Coronary artery (tissue), 2 donors: ENCODE measurements at regions not wholly inside any gene's neighbourhood (a gene's known extent, or its start where the extent isn't known, plus 50 kb on each side); places are given as distances from the start of the nearest gene placed in this dataset.

Source experiments
- DNase-seq: peaks from one replicate; pipeline ENCODE4 v3.0.0-alpha.2; 2017; ENCODE audit warnings: low spot score
- H3K27ac ChIP-seq, 2 donors: fragments of 200-600 bp; sonication (generic); one replicate each; pipeline ENCODE4 v1.5.1; 2016 to 2019
- H3K4me3 ChIP-seq: fragments of 200-600 bp; sonication (generic); 2 replicates; pipeline ENCODE4 v1.5.1; 2016; ENCODE audit warnings: mild to moderate bottlenecking, moderate library complexity
- TF ChIP-seq, protein P1 (sequence below): fragments of 200-600 bp; sonication (generic); IDR thresholded peaks from one replicate; pipeline ENCODE4 v1.5.1; 2019; ENCODE audit warnings: antibody characterized with exemption

DNA sequence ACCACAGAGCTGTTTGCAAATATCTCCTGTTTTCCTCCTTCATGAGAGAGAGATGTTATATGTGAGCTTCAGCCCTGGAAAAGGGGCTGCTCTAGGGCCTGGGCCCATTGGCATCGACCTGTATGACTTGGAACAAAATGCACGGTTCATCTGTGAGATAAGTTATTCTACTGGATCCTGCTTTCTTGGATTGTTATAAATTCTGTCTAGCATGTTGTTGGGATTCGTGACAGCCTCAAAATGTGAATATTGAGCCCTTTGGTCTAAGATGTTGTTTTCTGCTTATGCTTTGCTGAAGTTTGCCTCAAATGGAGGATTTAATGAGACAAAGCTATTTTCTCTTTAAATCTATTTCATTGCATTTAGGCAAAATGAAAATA, 372.9 kb downstream of the EN1 start:
- Histone ChIP-seq H3K27ac (no peak overlapping the region), H3K4me3 (no peak overlapping the region)
- DNase-seq = no peak
- TF ChIP-seq, protein P1, sequence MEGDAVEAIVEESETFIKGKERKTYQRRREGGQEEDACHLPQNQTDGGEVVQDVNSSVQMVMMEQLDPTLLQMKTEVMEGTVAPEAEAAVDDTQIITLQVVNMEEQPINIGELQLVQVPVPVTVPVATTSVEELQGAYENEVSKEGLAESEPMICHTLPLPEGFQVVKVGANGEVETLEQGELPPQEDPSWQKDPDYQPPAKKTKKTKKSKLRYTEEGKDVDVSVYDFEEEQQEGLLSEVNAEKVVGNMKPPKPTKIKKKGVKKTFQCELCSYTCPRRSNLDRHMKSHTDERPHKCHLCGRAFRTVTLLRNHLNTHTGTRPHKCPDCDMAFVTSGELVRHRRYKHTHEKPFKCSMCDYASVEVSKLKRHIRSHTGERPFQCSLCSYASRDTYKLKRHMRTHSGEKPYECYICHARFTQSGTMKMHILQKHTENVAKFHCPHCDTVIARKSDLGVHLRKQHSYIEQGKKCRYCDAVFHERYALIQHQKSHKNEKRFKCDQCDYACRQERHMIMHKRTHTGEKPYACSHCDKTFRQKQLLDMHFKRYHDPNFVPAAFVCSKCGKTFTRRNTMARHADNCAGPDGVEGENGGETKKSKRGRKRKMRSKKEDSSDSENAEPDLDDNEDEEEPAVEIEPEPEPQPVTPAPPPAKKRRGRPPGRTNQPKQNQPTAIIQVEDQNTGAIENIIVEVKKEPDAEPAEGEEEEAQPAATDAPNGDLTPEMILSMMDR = no peak

DNA sequence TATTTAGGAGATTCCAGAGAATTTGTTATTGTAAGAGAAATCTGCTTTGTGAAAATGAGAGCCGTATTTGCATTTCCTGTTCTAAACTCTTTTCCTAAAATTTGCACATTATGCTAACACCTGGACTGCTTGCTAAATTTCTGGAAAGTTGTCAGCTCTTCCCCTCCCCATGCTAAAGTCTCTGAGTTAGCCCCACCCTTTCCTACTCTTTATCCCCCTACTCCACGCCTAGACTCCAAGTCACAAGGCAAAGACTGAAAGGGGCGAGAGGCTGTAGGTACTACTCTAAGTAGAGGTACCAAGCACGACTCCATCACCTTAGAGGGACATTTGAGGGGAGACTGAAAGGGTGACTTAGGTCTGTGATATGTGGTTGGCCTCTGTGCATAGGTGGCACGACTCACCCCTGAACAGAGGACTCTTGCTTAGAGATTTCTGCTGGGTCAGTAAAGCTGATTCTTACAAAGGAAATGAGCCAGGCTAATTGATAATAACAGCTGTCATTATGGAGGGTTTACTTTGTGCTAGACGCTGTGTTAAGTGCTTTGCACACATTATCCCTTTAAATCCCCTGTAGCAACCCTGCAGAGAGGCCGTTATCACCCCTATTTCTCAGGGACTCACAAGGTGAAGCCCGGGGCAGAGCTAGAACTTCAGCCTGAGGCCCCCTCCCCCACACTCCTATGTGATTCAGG, 373.5 kb downstream of the EN1 start:
- Histone ChIP-seq H3K4me3 (no peak overlapping the region), H3K27ac (no peak overlapping the region)
- TF ChIP-seq, protein P1 = no peak
- no peak for DNase-seq

DNA sequence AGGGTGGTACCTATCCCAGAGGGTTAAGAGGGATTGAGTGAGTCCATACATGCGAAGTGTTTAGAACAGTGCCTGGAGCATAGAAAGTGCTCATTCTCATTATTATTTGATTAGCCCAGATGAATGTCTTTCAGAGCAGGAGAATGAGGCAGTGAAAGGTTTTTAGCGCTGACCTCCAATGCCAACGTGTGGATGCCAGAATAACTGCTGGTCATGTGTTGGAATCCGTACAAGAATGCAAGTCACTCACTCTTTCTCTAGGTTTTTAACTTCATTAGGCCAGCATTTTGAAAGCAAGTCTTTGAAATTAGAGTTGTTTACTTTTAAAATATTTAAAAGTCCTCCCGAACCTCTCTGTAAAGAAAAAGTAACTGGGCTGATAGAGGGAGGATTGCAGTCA, 374.2 kb downstream of the EN1 start:
- no peak overlapping the region for H3K4me3 ChIP-seq
- no peak for DNase-seq
- TF ChIP-seq, protein P1 = no peak
- H3K27ac ChIP-seq = no peak overlapping the region

DNA sequence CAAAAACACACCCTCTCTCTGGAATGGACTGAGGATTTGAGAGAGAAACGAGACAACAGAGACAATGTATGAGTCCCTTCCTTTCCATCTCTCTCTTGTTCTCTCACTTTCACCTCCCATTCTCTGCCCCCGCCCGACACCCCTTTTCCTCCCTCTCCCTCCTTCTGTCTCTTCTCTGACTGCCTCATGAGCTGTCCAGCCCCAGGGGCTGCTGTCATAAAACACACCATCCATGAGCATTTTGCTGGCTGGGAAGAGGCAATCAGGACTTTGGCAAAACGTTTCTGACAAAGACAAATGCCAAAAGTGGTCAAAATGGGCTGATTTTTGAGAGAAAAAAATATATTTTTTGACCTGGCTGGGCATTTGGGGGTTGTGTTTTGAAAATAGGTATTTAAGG, 377.2 kb downstream of the EN1 start:
- Histone ChIP-seq H3K4me3 (no peak overlapping the region), H3K27ac (no peak overlapping the region)
- TF ChIP-seq, protein P1 = no peak
- no peak for DNase-seq

DNA sequence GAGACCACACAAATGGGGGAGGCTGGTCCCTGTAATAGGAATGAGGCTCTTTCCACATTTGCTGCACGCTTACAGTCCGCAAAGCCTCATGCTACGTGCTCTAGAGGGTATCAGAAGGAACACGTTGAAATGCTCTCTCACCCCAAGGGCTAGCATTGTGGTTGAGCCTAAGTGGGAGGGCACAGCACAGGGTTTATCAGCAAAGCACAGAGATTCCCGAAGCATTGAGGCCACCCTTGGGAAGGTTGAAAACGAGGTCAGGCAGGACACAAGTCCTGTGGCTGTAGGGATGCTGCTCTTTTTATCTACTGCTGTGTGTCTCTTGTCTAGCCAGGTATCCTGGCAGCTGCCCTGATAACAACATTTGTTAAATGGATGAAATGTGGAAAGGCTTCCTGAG, 378.3 kb downstream of the EN1 start:
- H3K4me3 ChIP-seq = no peak overlapping the region
- no peak overlapping the region for H3K27ac ChIP-seq
- DNase-seq = no peak
- TF ChIP-seq, protein P1 = no peak

DNA sequence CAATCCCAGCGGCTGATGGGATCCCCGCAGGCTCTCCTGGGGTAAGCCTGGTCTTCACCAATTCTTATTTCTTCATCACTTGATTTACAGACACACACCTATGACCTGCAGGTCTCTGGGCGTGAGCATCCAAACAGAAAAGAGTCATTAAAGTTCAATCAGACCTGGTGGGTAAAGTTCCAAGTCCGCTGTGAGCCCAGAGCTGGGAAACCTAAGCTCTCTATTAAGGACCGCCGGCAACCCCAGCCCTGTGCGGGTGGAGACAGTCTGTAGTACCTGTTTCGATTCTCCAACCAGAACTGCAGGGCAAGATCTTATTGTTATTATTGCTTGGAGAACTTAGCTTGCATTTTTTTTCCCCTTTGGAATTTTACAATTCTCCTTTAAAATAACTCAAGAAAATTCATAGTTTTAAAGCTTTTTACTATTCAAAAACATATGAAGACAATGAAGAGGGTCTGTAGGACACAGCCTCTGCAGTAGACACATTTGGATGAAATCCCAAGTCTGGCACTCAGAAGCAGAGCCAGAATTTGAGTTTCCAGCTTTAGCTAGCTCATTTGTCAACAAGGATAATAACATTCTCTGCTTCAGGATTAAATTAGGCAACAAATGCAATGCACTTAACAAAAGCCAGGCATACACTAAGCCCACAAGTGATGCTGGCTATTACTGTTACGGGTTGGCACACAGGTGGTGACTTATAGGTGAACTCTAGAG, 376.4 kb downstream of the INSIG2 start:
- TF ChIP-seq, protein P1 = no peak
- no peak for DNase-seq
- no peak overlapping the region for H3K4me3 ChIP-seq
- no peak overlapping the region for H3K27ac ChIP-seq

DNA sequence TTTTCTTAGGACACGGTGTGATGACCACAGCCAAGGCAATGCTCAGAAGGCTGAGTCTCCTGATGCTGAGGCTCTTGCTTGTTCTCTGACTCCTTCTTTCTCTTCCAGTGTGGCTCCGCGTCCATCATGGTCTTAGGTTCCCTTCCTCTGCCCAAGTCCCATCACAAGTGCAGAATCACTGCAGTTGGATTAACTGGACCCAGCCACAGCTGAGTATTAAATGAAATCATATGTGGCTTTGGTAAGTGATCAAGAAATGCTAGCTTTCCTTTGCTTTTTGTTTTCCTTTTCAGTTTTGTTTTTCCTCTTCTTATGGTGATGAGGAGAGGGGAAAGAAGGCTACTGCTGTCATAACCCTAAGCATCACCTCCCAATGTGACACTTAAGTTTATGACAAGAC, 375.8 kb downstream of the INSIG2 start:
- no peak overlapping the region for H3K27ac ChIP-seq
- TF ChIP-seq, protein P1 = no peak
- no peak for DNase-seq
- H3K4me3 ChIP-seq = no peak overlapping the region
